Body of pancreas (tissue), 4 donors: ENCODE measurements at regions not wholly inside any gene's neighbourhood (a gene's known extent, or its start where the extent isn't known, plus 50 kb on each side); places are given as distances from the start of the nearest gene placed in this dataset.

Source experiments
- ATAC-seq: fragments of 150-250 bp; one replicate; pipeline ENCODE4 v1.9.1; 2016
- DNase-seq, 4 donors: peaks; one replicate each; pipeline ENCODE4 v3.0.0-alpha.2; 2019
- H3K27ac ChIP-seq, 4 donors: fragments of 200-600 bp; sonication (generic); 1 replicate in 3 of 4; 2 replicates in 1 of 4; pipeline versions ENCODE4 v1.5.1 to v1.6.1; 2016 to 2019; ENCODE audit warnings: mild to moderate bottlenecking in 1 of 4, mixed read lengths in 1 of 4, moderate library complexity in 1 of 4
- H3K27me3 ChIP-seq, 2 donors: fragments of 200-600 bp; sonication (generic); one replicate each; pipeline ENCODE4 v1.6.0; 2016; ENCODE audit warnings: mild to moderate bottlenecking in 1 of 2
- H3K36me3 ChIP-seq, 2 donors: fragments of 200-600 bp; sonication (generic); replicated peaks in 1 of 2; 2 replicates each; pipeline ENCODE4 v1.5.1; 2016; ENCODE audit warnings: low read depth in 2 of 2; ENCODE audit not compliant: insufficient read depth in 1 of 2
- H3K4me1 ChIP-seq: fragments of 200-600 bp; sonication (generic); one replicate; pipeline ENCODE4 v1.6.0; 2016
- H3K4me3 ChIP-seq, 2 donors: fragments of 200-600 bp; sonication (generic); 1 replicate in 1 of 2; 2 replicates in 1 of 2; pipeline ENCODE4 v1.5.1; 2016 to 2019
- H3K9me3 ChIP-seq, 3 donors: fragments of 200-600 bp; sonication (generic); 1 replicate in 2 of 3; 2 replicates in 1 of 3; pipeline ENCODE4 v1.5.1; 2016
- CTCF ChIP-seq, 7 experiments: fragments of 450-650 bp in 4 of 7; fragments of 200-600 bp in 3 of 7; sonication (generic) in 3 of 7; IDR thresholded peaks; one replicate each; pipeline ENCODE4 v1.5.1; 2016 to 2019; ENCODE audit warnings: antibody characterized with exemption in 7 of 7
- POLR2A ChIP-seq, 3 donors: fragments of 450-650 bp; IDR thresholded peaks; one replicate each; pipeline ENCODE4 v1.6.1; 2016; ENCODE audit warnings: antibody characterized with exemption in 3 of 3, mild to moderate bottlenecking in 2 of 3
- WGBS, 2 donors: methylation state at CpG; one replicate each; pipeline ENCODE4 v1.1.5; 2017; 5-methylcytosine and 5-hydroxymethylcytosine counted together
- intact Hi-C: fragments of 100-400 bp; cut with DNase I; formaldehyde crosslinking; loops from one replicate; pipeline ENCODE4 v1.15.1; 2023

GRCh38 chr2:22248851-22249250, 1125.1 kb downstream of the TDRD15 start:
- no peak overlapping the region for H3K27ac ChIP-seq
- H3K9me3 ChIP-seq = no peaks in the 10 kb centered on the region
- H3K4me3 ChIP-seq = no peak overlapping the region
- DNase-seq (no peak), ATAC-seq (no peak)
- intact Hi-C loops = no loop called here
- no peaks in the 10 kb centered on the region for H3K36me3 ChIP-seq
- no peak for TF ChIP-seq POLR2A (IDR thresholded peaks at IDR 0.05)
- no peak for TF ChIP-seq CTCF (IDR thresholded peaks at IDR 0.05)
- H3K4me1 ChIP-seq = no peaks in the 10 kb centered on the region
- H3K27me3 ChIP-seq = no peaks in the 10 kb centered on the region
- WGBS, 2 donors = 66 to 68% methylated on average over 2 of the region's 2 CpGs

GRCh38 chr2:22253171-22253570, 1129.4 kb downstream of the TDRD15 start:
- Histone ChIP-seq H3K27ac (no peak overlapping the region), H3K9me3 (no peaks in the 10 kb centered on the region), H3K4me3 (no peak overlapping the region), H3K27me3 (no peaks in the 10 kb centered on the region), H3K4me1 (no peaks in the 10 kb centered on the region), H3K36me3 (no peaks in the 10 kb centered on the region)
- DNase-seq = no peak
- TF ChIP-seq CTCF (IDR thresholded peaks at IDR 0.05) (no peak), POLR2A (IDR thresholded peaks at IDR 0.05) (no peak)
- ATAC-seq = no peak
- 42 to 49% methylated on average over 2 of the region's 2 CpGs for WGBS, 2 donors
- intact Hi-C loops = no loop called here

GRCh38 chr2:22261165-22261564, 1123.8 kb upstream of the KLHL29 start:
- no peaks in the 10 kb centered on the region for H3K36me3 ChIP-seq
- no peaks in the 10 kb centered on the region for H3K9me3 ChIP-seq
- no peak for DNase-seq
- TF ChIP-seq POLR2A (IDR thresholded peaks at IDR 0.05) (no peak), CTCF (IDR thresholded peaks at IDR 0.05) (no peak)
- no peaks in the 10 kb centered on the region for H3K27me3 ChIP-seq
- H3K4me1 ChIP-seq = no peaks in the 10 kb centered on the region
- no peak overlapping the region for H3K4me3 ChIP-seq
- no peak for ATAC-seq
- 79 to 87% methylated on average over 7 of the region's 7 CpGs for WGBS, 2 donors
- intact Hi-C loops = no loop called here
- no peak overlapping the region for H3K27ac ChIP-seq

- Histone ChIP-seq H3K36me3 (no peaks in the 10 kb centered on the region), H3K27ac (no peak overlapping the region), H3K4me3 (no peak overlapping the region), H3K4me1 (no peaks in the 10 kb centered on the region), H3K27me3 (no peaks in the 10 kb centered on the region), H3K9me3 (no peaks in the 10 kb centered on the region)
- no peak for DNase-seq
- ATAC-seq = no peak
- 89 to 100% methylated on average over 1 of the region's 1 CpG for WGBS, 2 donors
- intact Hi-C loops = no loop called here
- no peak for TF ChIP-seq CTCF (IDR thresholded peaks at IDR 0.05)
- no peak for TF ChIP-seq POLR2A (IDR thresholded peaks at IDR 0.05)
Measured at GRCh38 chr2:22270341-22270740, 1114.6 kb upstream of the KLHL29 start.

GRCh38 chr2:22273853-22274252, 1111.1 kb upstream of the KLHL29 start:
- intact Hi-C loops = no loop called here

More at GRCh38 chr2:22273853-22274252, 1111.1 kb upstream of the KLHL29 start:
- Histone ChIP-seq H3K9me3 (no peaks in the 10 kb centered on the region), H3K4me3 (no peak overlapping the region), H3K27ac (no peak overlapping the region), H3K36me3 (no peaks in the 10 kb centered on the region), H3K4me1 (no peaks in the 10 kb centered on the region), H3K27me3 (no peaks in the 10 kb centered on the region)
- no peak for ATAC-seq
- no peak for DNase-seq
- TF ChIP-seq POLR2A (IDR thresholded peaks at IDR 0.05) (no peak), CTCF (IDR thresholded peaks at IDR 0.05) (no peak)
- 53 to 58% methylated on average over 1 of the region's 1 CpG for WGBS, 2 donors
